ENCODE measurements at regions not wholly inside any gene's neighbourhood (a gene's known extent, or its start where the extent isn't known, plus 50 kb on each side); places are given as distances from the start of the nearest gene placed in this dataset.

DNA sequence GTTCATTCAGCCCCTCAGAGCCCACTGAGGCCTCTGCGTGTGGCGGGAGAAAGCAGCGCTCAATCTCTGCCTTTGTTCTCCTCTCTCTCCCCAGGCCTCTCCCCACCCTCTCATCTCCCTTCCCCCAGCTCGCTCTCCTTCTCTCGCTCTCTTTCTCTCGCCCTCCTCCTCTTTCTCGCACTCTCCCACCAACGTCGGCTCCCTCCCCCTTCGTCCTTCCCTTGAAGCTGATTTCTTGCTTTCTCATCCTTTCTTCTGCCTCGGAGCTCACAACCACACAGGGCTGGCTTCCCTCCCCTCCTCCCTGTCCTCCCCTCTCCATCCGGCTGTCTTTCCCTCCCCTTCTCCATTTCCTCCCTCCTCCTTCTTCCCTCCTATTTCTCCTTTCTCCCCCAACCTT is 96.4 kb downstream of the LRRC74A start:
- H4K20me1 ChIP-seq (ENCODE audit: insufficient read depth): no peaks in the 10 kb centered on the region
- H3K79me2 ChIP-seq (ENCODE audit: insufficient read depth, low read depth): no peaks in the 10 kb centered on the region
- no peak overlapping the region for H3K4me3 ChIP-seq (IDR thresholded peaks at IDR 0.05; ENCODE audit: insufficient read depth, low read depth, low read length)
- no peaks in the 10 kb centered on the region for H3K27me3 ChIP-seq (ENCODE audit: insufficient read depth, low read depth)
- no peak for TF ChIP-seq CTCF (conservative IDR thresholded peaks at IDR 0.05; ENCODE audit: low read depth, low read length)
- H2AFZ ChIP-seq (ENCODE audit: low read depth): no peak overlapping the region
- H3K4me1 ChIP-seq (ENCODE audit: low read depth, poor library complexity, severe bottlenecking): peaks cover 35% of the 10 kb centered on the region
- H3K36me3 ChIP-seq (ENCODE audit: insufficient read depth): no peaks in the 10 kb centered on the region
- H3K27ac ChIP-seq: no peak overlapping the region
- H3K4me2 ChIP-seq: no peak overlapping the region
- no peak overlapping the region for H3K9ac ChIP-seq

- H3K27ac ChIP-seq: no peak overlapping the region
Observed at GRCh38 chr14:76922092-76922491, 95.9 kb downstream of the LRRC74A start.

DNA sequence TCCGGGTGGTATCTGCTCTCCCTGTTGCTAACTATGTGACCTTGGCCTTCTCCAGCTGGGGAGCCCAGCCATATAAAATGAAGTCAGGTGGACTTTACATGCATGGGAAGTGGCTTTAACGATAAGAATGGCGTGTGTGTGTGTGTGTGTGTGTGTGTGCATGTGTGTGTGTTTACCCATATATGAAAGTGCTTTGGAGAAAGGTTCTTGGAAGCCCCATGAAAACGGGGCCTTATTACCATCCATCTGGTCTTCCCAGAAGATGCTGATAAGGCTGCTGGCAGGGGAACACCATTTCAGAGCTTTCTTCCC is 94.8 kb downstream of the LRRC74A start:
- no peak overlapping the region for H3K4me3 ChIP-seq (IDR thresholded peaks at IDR 0.05; ENCODE audit: insufficient read depth, low read depth, low read length)
- no peak overlapping the region for H3K4me2 ChIP-seq
- H3K79me2 ChIP-seq (ENCODE audit: insufficient read depth, low read depth): no peaks in the 10 kb centered on the region
- TF ChIP-seq CTCF (conservative IDR thresholded peaks at IDR 0.05; ENCODE audit: low read depth, low read length): no peak
- peaks cover 27% of the 10 kb centered on the region for H3K4me1 ChIP-seq (ENCODE audit: low read depth, poor library complexity, severe bottlenecking)
- no peak overlapping the region for H3K9ac ChIP-seq
- H3K36me3 ChIP-seq (ENCODE audit: insufficient read depth): no peaks in the 10 kb centered on the region
- no peak overlapping the region for H3K27ac ChIP-seq
- no peaks in the 10 kb centered on the region for H3K27me3 ChIP-seq (ENCODE audit: insufficient read depth, low read depth)
- H2AFZ ChIP-seq (ENCODE audit: low read depth): no peak overlapping the region
- H4K20me1 ChIP-seq (ENCODE audit: insufficient read depth): no peaks in the 10 kb centered on the region

More at GRCh38 chr14:76922092-76922491, 95.9 kb downstream of the LRRC74A start:
- no peaks in the 10 kb centered on the region for H3K36me3 ChIP-seq (ENCODE audit: insufficient read depth)
- no peak for TF ChIP-seq CTCF (conservative IDR thresholded peaks at IDR 0.05; ENCODE audit: low read depth, low read length)
- H3K27me3 ChIP-seq (ENCODE audit: insufficient read depth, low read depth): no peaks in the 10 kb centered on the region
- H3K9ac ChIP-seq: no peak overlapping the region
- peaks cover 30% of the 10 kb centered on the region for H3K4me1 ChIP-seq (ENCODE audit: low read depth, poor library complexity, severe bottlenecking)
- no peak overlapping the region for H3K4me2 ChIP-seq
- H3K79me2 ChIP-seq (ENCODE audit: insufficient read depth, low read depth): no peaks in the 10 kb centered on the region
- no peaks in the 10 kb centered on the region for H4K20me1 ChIP-seq (ENCODE audit: insufficient read depth)
- no peak overlapping the region for H3K4me3 ChIP-seq (IDR thresholded peaks at IDR 0.05; ENCODE audit: insufficient read depth, low read depth, low read length)
- H2AFZ ChIP-seq (ENCODE audit: low read depth): no peak overlapping the region

- Histone ChIP-seq H3K36me3 (ENCODE audit: insufficient read depth) (no peaks in the 10 kb centered on the region), H4K20me1 (ENCODE audit: insufficient read depth) (no peaks in the 10 kb centered on the region), H3K9ac (no peak overlapping the region), H2AFZ (ENCODE audit: low read depth) (no peak overlapping the region), H3K4me2 (no peak overlapping the region), H3K4me3 (IDR thresholded peaks at IDR 0.05; ENCODE audit: insufficient read depth, low read depth, low read length) (no peak overlapping the region), H3K27me3 (ENCODE audit: insufficient read depth, low read depth) (no peaks in the 10 kb centered on the region), H3K79me2 (ENCODE audit: insufficient read depth, low read depth) (no peaks in the 10 kb centered on the region), H3K4me1 (ENCODE audit: low read depth, poor library complexity, severe bottlenecking) (peaks cover 23% of the 10 kb centered on the region), H3K27ac (no peak overlapping the region)
- TF ChIP-seq CTCF (conservative IDR thresholded peaks at IDR 0.05; ENCODE audit: low read depth, low read length): no peak
Observed at GRCh38 chr14:76920331-76921087, 94.3 kb downstream of the LRRC74A start.
